ENCODE measurements at regions not wholly inside any gene's neighbourhood (a gene's known extent, or its start where the extent isn't known, plus 50 kb on each side); places are given as distances from the start of the nearest gene placed in this dataset.

DNA sequence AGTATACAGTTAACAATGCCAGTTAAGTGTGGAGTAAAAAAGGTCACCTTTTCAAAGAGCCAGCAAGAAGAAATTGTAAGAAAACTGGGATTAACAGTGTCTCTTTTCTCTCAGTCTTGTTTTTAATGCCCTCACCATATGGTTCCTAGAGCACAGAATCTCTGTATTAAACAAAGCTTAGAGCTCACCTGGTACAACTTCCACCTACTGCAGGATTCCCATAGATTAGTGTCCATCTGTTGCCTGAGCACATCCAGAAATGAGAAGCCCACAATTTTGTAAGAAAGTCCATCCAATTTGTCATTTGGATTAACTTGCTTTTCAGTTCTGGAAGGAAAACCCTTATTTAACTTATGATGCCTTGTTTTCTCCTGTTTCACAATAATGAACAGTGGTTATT is 1037.1 kb downstream of the STPG2 start:
- in situ Hi-C loops (cut with HindIII; ENCODE audit: low pct_unique_long_range_greater_than_20kb, low sequenced_read_pairs) (no loop called here), intact Hi-C loops (cut with micrococcal nuclease; ENCODE audit: unreplicated experiment) (no loop called here)
- ChIA-PET POLR2A (no interaction called here), CTCF (no interaction called here)
- H3K4me3 ChIP-seq (ENCODE audit: low read depth in 2 of 2, low read length in 2 of 2) = no peak overlapping the region
- H3K9me3 ChIP-seq (ENCODE audit: control insufficient read depth, insufficient read depth, low read depth, low read length) = no peaks in the 10 kb centered on the region
- TF ChIP-seq TCF7L2 (IDR thresholded peaks at IDR 0.05; ENCODE audit: low read depth, low read length) = no peak
- H3K36me3 ChIP-seq (ENCODE audit: control insufficient read depth, insufficient read depth, low read length) = no peaks in the 10 kb centered on the region
- BruUV-seq (replicated peaks) = no TSS peak
- no peaks in the 10 kb centered on the region for H3K27me3 ChIP-seq (ENCODE audit: control insufficient read depth, insufficient read depth, low read length)
- H3K27ac ChIP-seq (ENCODE audit: low read length) = no peak overlapping the region
- no peak for ATAC-seq
- no peak for DNase-seq (ENCODE audit: low read depth, low spot score)
- no peaks in the 10 kb centered on the region for H3K4me1 ChIP-seq (ENCODE audit: control insufficient read depth, insufficient read depth, low read length)

GRCh38 chr4:97110506-97110905 is 1032.8 kb downstream of the STPG2 start:
- ATAC-seq = no peak
- H3K9me3 ChIP-seq (ENCODE audit: control insufficient read depth, insufficient read depth, low read depth, low read length) = no peaks in the 10 kb centered on the region
- no peak for DNase-seq (ENCODE audit: low read depth, low spot score)
- ChIA-PET POLR2A (no interaction called here), CTCF (no interaction called here)
- H3K4me1 ChIP-seq (ENCODE audit: control insufficient read depth, insufficient read depth, low read length) = no peaks in the 10 kb centered on the region
- no TSS peak for BruUV-seq (replicated peaks)
- intact Hi-C loops (cut with micrococcal nuclease; ENCODE audit: unreplicated experiment) (no loop called here), in situ Hi-C loops (cut with HindIII; ENCODE audit: low pct_unique_long_range_greater_than_20kb, low sequenced_read_pairs) (no loop called here)
- H3K4me3 ChIP-seq (ENCODE audit: low read depth in 2 of 2, low read length in 2 of 2) = no peak overlapping the region
- no peaks in the 10 kb centered on the region for H3K36me3 ChIP-seq (ENCODE audit: control insufficient read depth, insufficient read depth, low read length)
- no peak overlapping the region for H3K27ac ChIP-seq (ENCODE audit: low read length)
- TF ChIP-seq, protein P1, sequence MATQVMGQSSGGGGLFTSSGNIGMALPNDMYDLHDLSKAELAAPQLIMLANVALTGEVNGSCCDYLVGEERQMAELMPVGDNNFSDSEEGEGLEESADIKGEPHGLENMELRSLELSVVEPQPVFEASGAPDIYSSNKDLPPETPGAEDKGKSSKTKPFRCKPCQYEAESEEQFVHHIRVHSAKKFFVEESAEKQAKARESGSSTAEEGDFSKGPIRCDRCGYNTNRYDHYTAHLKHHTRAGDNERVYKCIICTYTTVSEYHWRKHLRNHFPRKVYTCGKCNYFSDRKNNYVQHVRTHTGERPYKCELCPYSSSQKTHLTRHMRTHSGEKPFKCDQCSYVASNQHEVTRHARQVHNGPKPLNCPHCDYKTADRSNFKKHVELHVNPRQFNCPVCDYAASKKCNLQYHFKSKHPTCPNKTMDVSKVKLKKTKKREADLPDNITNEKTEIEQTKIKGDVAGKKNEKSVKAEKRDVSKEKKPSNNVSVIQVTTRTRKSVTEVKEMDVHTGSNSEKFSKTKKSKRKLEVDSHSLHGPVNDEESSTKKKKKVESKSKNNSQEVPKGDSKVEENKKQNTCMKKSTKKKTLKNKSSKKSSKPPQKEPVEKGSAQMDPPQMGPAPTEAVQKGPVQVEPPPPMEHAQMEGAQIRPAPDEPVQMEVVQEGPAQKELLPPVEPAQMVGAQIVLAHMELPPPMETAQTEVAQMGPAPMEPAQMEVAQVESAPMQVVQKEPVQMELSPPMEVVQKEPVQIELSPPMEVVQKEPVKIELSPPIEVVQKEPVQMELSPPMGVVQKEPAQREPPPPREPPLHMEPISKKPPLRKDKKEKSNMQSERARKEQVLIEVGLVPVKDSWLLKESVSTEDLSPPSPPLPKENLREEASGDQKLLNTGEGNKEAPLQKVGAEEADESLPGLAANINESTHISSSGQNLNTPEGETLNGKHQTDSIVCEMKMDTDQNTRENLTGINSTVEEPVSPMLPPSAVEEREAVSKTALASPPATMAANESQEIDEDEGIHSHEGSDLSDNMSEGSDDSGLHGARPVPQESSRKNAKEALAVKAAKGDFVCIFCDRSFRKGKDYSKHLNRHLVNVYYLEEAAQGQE (IDR thresholded peaks at IDR 0.05; ENCODE audit: insufficient read depth in 1 of 2, low read depth in 2 of 2, low read length in 1 of 2) = no peak
- TF ChIP-seq POLR2AphosphoS5 (IDR thresholded peaks at IDR 0.05; ENCODE audit: low read depth, low read length) = no peak
- TF ChIP-seq SIN3A (IDR thresholded peaks at IDR 0.05; ENCODE audit: borderline replicate concordance, insufficient read depth, low read depth, low read length) = no peak
- TF ChIP-seq, protein P2, sequence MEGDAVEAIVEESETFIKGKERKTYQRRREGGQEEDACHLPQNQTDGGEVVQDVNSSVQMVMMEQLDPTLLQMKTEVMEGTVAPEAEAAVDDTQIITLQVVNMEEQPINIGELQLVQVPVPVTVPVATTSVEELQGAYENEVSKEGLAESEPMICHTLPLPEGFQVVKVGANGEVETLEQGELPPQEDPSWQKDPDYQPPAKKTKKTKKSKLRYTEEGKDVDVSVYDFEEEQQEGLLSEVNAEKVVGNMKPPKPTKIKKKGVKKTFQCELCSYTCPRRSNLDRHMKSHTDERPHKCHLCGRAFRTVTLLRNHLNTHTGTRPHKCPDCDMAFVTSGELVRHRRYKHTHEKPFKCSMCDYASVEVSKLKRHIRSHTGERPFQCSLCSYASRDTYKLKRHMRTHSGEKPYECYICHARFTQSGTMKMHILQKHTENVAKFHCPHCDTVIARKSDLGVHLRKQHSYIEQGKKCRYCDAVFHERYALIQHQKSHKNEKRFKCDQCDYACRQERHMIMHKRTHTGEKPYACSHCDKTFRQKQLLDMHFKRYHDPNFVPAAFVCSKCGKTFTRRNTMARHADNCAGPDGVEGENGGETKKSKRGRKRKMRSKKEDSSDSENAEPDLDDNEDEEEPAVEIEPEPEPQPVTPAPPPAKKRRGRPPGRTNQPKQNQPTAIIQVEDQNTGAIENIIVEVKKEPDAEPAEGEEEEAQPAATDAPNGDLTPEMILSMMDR (IDR thresholded peaks at IDR 0.05) = no peak
- no peak for TF ChIP-seq TCF7L2 (IDR thresholded peaks at IDR 0.05; ENCODE audit: low read depth, low read length)
- H3K27me3 ChIP-seq (ENCODE audit: control insufficient read depth, insufficient read depth, low read length) = no peaks in the 10 kb centered on the region

DNA sequence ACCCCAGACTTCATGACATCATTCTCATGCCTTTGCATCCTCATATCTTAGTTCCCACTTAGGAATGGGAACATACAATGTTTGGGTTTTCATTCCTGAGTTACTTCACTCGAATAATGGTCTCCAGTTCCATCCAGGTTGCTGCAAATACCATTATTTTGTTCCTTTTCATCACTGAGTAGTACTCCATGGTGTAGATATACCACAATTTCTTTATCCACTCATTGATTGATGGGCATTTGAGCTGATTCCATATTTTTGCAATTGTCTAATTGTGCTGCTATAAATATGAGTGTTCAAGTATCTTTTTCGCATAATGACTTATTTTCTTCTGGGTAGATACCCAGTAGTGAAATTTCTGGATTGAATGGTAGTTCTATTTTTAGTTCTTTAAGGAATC is 1026.8 kb downstream of the STPG2 start:
- BruUV-seq (replicated peaks) = no TSS peak
- Histone ChIP-seq H3K27ac (ENCODE audit: low read length) (no peak overlapping the region), H3K4me1 (ENCODE audit: control insufficient read depth, insufficient read depth, low read length) (no peaks in the 10 kb centered on the region), H3K36me3 (ENCODE audit: control insufficient read depth, insufficient read depth, low read length) (no peaks in the 10 kb centered on the region), H3K9me3 (ENCODE audit: control insufficient read depth, insufficient read depth, low read depth, low read length) (no peaks in the 10 kb centered on the region), H3K27me3 (ENCODE audit: control insufficient read depth, insufficient read depth, low read length) (no peaks in the 10 kb centered on the region), H3K4me3 (ENCODE audit: low read depth in 2 of 2, low read length in 2 of 2) (no peak overlapping the region)
- in situ Hi-C loops (cut with HindIII; ENCODE audit: low pct_unique_long_range_greater_than_20kb, low sequenced_read_pairs) = no loop called here
- ChIA-PET POLR2A (no interaction called here), CTCF (no interaction called here)
- DNase-seq (ENCODE audit: low read depth, low spot score) (no peak), ATAC-seq (no peak)
- intact Hi-C loops (cut with micrococcal nuclease; ENCODE audit: unreplicated experiment) = no loop called here
- TF ChIP-seq, protein P1 (IDR thresholded peaks at IDR 0.05; ENCODE audit: insufficient read depth in 1 of 2, low read depth in 2 of 2, low read length in 1 of 2) = no peak
- TF ChIP-seq TCF7L2 (IDR thresholded peaks at IDR 0.05; ENCODE audit: low read depth, low read length) (no peak), POLR2AphosphoS5 (IDR thresholded peaks at IDR 0.05; ENCODE audit: low read depth, low read length) (no peak), SIN3A (IDR thresholded peaks at IDR 0.05; ENCODE audit: borderline replicate concordance, insufficient read depth, low read depth, low read length) (no peak)
- TF ChIP-seq, protein P2 (IDR thresholded peaks at IDR 0.05) = no peak

Measured in Panc1 (cell line).